Sigmoid colon (tissue), 4 donors: ENCODE measurements at regions not wholly inside any gene's neighbourhood (a gene's known extent, or its start where the extent isn't known, plus 50 kb on each side); places are given as distances from the start of the nearest gene placed in this dataset.

Experiments
- POLR2A ChIP-seq, 2 donors: fragments of 450-650 bp; IDR thresholded peaks; one replicate each; pipeline ENCODE4 v1.6.1; 2016; ENCODE audit warnings: antibody characterized with exemption in 2 of 2, mild to moderate bottlenecking in 2 of 2, moderate library complexity in 2 of 2
- POLR2AphosphoS5 ChIP-seq, 4 donors: sonication (generic); formaldehyde crosslinking; IDR thresholded peaks; one replicate each; pipeline ENCODE4 v1.6.1; 2017; ENCODE audit warnings: antibody characterized with exemption in 4 of 4
- TF ChIP-seq, protein P1 (sequence below), 4 experiments: fragments of 450-650 bp in 3 of 4; fragments of 200-600 bp in 1 of 4; IDR thresholded peaks; one replicate each; pipeline ENCODE4 v1.5.1; 2016 to 2019; ENCODE audit warnings: antibody characterized with exemption in 4 of 4, mild to moderate bottlenecking in 3 of 4, moderate library complexity in 2 of 4

DNA sequence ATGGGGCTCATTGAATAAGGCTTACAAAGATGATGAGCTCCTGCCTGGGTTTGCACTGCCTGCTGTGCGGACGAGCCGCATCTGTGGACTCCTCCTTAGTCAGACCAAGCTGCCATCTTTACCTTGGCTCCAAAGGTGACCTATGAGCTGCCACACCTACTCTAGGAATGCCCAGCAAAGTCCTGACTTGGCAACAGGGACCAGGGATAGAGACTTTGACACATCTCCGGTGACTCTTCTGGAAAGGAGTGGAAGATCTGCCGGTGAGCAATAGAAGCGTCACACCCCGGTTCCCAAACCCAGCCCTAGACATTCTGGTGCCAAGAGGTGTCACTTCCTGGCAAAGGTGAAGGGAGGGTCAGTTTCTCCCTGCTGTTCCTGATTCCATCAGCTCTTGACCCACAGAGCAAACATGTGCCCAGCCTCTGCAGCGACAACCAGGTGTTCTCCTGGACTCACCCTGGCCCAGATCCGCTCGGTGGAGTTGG, 50.2 kb upstream of the GTF3A start:
- TF ChIP-seq, protein P1, sequence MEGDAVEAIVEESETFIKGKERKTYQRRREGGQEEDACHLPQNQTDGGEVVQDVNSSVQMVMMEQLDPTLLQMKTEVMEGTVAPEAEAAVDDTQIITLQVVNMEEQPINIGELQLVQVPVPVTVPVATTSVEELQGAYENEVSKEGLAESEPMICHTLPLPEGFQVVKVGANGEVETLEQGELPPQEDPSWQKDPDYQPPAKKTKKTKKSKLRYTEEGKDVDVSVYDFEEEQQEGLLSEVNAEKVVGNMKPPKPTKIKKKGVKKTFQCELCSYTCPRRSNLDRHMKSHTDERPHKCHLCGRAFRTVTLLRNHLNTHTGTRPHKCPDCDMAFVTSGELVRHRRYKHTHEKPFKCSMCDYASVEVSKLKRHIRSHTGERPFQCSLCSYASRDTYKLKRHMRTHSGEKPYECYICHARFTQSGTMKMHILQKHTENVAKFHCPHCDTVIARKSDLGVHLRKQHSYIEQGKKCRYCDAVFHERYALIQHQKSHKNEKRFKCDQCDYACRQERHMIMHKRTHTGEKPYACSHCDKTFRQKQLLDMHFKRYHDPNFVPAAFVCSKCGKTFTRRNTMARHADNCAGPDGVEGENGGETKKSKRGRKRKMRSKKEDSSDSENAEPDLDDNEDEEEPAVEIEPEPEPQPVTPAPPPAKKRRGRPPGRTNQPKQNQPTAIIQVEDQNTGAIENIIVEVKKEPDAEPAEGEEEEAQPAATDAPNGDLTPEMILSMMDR (IDR thresholded peaks at IDR 0.05) = no peak
- TF ChIP-seq POLR2AphosphoS5 (IDR thresholded peaks at IDR 0.05) (no peak), POLR2A (IDR thresholded peaks at IDR 0.05) (no peak)
